ENCODE measurements at regions not wholly inside any gene's neighbourhood (a gene's known extent, or its start where the extent isn't known, plus 50 kb on each side); places are given as distances from the start of the nearest gene placed in this dataset.
"Not testable (repeated sequence)": the region's sequence is repeated elsewhere in the genome, so short reads cannot be mapped to it uniquely, and the experiment has no call there.

- TF ChIP-seq POLR2A (IDR thresholded peaks at IDR 0.05), result no peak
- no peak for TF ChIP-seq CTCF (IDR thresholded peaks at IDR 0.05)
- no peaks in the 10 kb centered on the region for H3K36me3 ChIP-seq
Observed at GRCh38 chr12:17284873-17285272, 678.9 kb upstream of the LMO3 start.

GRCh38 chr12:17283563-17283962 lies 677.6 kb upstream of the LMO3 start:
- Histone ChIP-seq H3K27ac (no peak overlapping the region), H3K9me3 (peaks cover 0 to 5% of the 10 kb centered on the region in 2 donors), H3K27me3 (no peaks in the 10 kb centered on the region), H3K4me1 (no peaks in the 10 kb centered on the region), H3K36me3 (no peaks in the 10 kb centered on the region), H3K4me3 (no peak overlapping the region)
- no peak for TF ChIP-seq POLR2A (IDR thresholded peaks at IDR 0.05)
- TF ChIP-seq CTCF (IDR thresholded peaks at IDR 0.05), result no peak
- no peak for DNase-seq
- intact Hi-C loops (cut with DNase I; ENCODE audit: low total_unique reads), result no loop called here

More at GRCh38 chr12:17284873-17285272, 678.9 kb upstream of the LMO3 start:
- Histone ChIP-seq H3K27me3 (no peaks in the 10 kb centered on the region), H3K9me3 (peaks cover 0 to 5% of the 10 kb centered on the region in 2 donors), H3K27ac (no peak overlapping the region), H3K4me1 (no peaks in the 10 kb centered on the region), H3K4me3 (no peak overlapping the region)
- DNase-seq, result no peak
- intact Hi-C loops (cut with DNase I; ENCODE audit: low total_unique reads), result no loop called here

GRCh38 chr12:17282169-17282568 lies 676.2 kb upstream of the LMO3 start:
- H3K4me3 ChIP-seq; H3K27me3 ChIP-seq; DNase-seq; H3K36me3 ChIP-seq; H3K27ac ChIP-seq; H3K4me1 ChIP-seq; H3K9me3 ChIP-seq; intact Hi-C loops (cut with DNase I; ENCODE audit: low total_unique reads): not testable (repeated sequence)

- no peak for DNase-seq
- Histone ChIP-seq H3K27ac (no peak overlapping the region), H3K4me3 (no peak overlapping the region), H3K36me3 (no peaks in the 10 kb centered on the region), H3K4me1 (no peaks in the 10 kb centered on the region), H3K9me3 (no peaks in the 10 kb centered on the region), H3K27me3 (no peaks in the 10 kb centered on the region)
- intact Hi-C loops (cut with DNase I; ENCODE audit: low total_unique reads), result no loop called here
- TF ChIP-seq POLR2A (IDR thresholded peaks at IDR 0.05), result no peak
- TF ChIP-seq CTCF (IDR thresholded peaks at IDR 0.05), result no peak
Observed at GRCh38 chr12:17278946-17279345, 673.0 kb upstream of the LMO3 start.

GRCh38 chr12:17276196-17276595 lies 670.2 kb upstream of the LMO3 start:
- Histone ChIP-seq H3K4me1 (no peaks in the 10 kb centered on the region), H3K36me3 (no peaks in the 10 kb centered on the region), H3K9me3 (no peaks in the 10 kb centered on the region), H3K27me3 (no peaks in the 10 kb centered on the region), H3K27ac (no peak overlapping the region), H3K4me3 (no peak overlapping the region)
- TF ChIP-seq POLR2A (IDR thresholded peaks at IDR 0.05) (no peak), CTCF (IDR thresholded peaks at IDR 0.05) (no peak)
- no peak for DNase-seq
- intact Hi-C loops (cut with DNase I; ENCODE audit: low total_unique reads), result no loop called here

- intact Hi-C loops (cut with DNase I; ENCODE audit: low total_unique reads), result no loop called here
- TF ChIP-seq CTCF (IDR thresholded peaks at IDR 0.05) (no peak), POLR2A (IDR thresholded peaks at IDR 0.05) (no peak)
Observed at GRCh38 chr12:17266856-17267255, 660.9 kb upstream of the LMO3 start.

More at GRCh38 chr12:17266856-17267255, 660.9 kb upstream of the LMO3 start:
- Histone ChIP-seq H3K4me3 (no peak overlapping the region), H3K4me1 (no peaks in the 10 kb centered on the region), H3K36me3 (no peaks in the 10 kb centered on the region), H3K9me3 (no peaks in the 10 kb centered on the region), H3K27me3 (no peaks in the 10 kb centered on the region), H3K27ac (no peak overlapping the region)
- no peak for DNase-seq

Measured in uterus (tissue), 3 donors.